ENCODE measurements at regions not wholly inside any gene's neighbourhood (a gene's known extent, or its start where the extent isn't known, plus 50 kb on each side); places are given as distances from the start of the nearest gene placed in this dataset.

GRCh38 chr5:10064546-10065195 is 185.0 kb downstream of the ATPSCKMT start:
- H3K9me3 ChIP-seq (ENCODE audit: control insufficient read depth in 2 of 2, insufficient read depth in 1 of 2, low read depth in 1 of 2, low read length in 1 of 2), result no peaks in the 10 kb centered on the region
- no peaks in the 10 kb centered on the region for H3K27me3 ChIP-seq (ENCODE audit: control insufficient read depth in 1 of 2, insufficient read depth in 2 of 2, low read length in 2 of 2)
- no peak overlapping the region for H3K27ac ChIP-seq (ENCODE audit: low read depth in 2 of 2, low read length in 1 of 2)
- no peaks in the 10 kb centered on the region for H3K36me3 ChIP-seq (ENCODE audit: control insufficient read depth in 2 of 2, insufficient read depth in 2 of 2, low read length in 1 of 2)
- H3K4me3 ChIP-seq (ENCODE audit: low read depth in 1 of 2, low read length in 2 of 2), result no peak overlapping the region
- 70 to 77% methylated on average over 8 of the region's 8 CpGs for WGBS, 2 donors
- no peaks in the 10 kb centered on the region for H3K4me1 ChIP-seq (ENCODE audit: control insufficient read depth in 2 of 2, insufficient read depth in 2 of 2, low read length in 1 of 2)

- Histone ChIP-seq H3K27ac (ENCODE audit: low read depth in 2 of 2, low read length in 1 of 2) (no peak overlapping the region), H3K36me3 (ENCODE audit: control insufficient read depth in 2 of 2, insufficient read depth in 2 of 2, low read length in 1 of 2) (no peaks in the 10 kb centered on the region), H3K27me3 (ENCODE audit: control insufficient read depth in 1 of 2, insufficient read depth in 2 of 2, low read length in 2 of 2) (no peaks in the 10 kb centered on the region), H3K4me3 (ENCODE audit: low read depth in 1 of 2, low read length in 2 of 2) (no peak overlapping the region), H3K9me3 (ENCODE audit: control insufficient read depth in 2 of 2, insufficient read depth in 1 of 2, low read depth in 1 of 2, low read length in 1 of 2) (no peaks in the 10 kb centered on the region), H3K4me1 (ENCODE audit: control insufficient read depth in 2 of 2, insufficient read depth in 2 of 2, low read length in 1 of 2) (no peaks in the 10 kb centered on the region)
- 80 to 86% methylated on average over 12 of the region's 12 CpGs for WGBS, 2 donors
Measured at GRCh38 chr5:10063997-10064396, 185.7 kb downstream of the ATPSCKMT start.

GRCh38 chr5:10059980-10060379 is 189.7 kb downstream of the ATPSCKMT start:
- Histone ChIP-seq H3K4me3 (ENCODE audit: low read depth in 1 of 2, low read length in 2 of 2) (no peak overlapping the region), H3K27me3 (ENCODE audit: control insufficient read depth in 1 of 2, insufficient read depth in 2 of 2, low read length in 2 of 2) (no peaks in the 10 kb centered on the region), H3K9me3 (ENCODE audit: control insufficient read depth in 2 of 2, insufficient read depth in 1 of 2, low read depth in 1 of 2, low read length in 1 of 2) (no peaks in the 10 kb centered on the region), H3K36me3 (ENCODE audit: control insufficient read depth in 2 of 2, insufficient read depth in 2 of 2, low read length in 1 of 2) (no peaks in the 10 kb centered on the region), H3K27ac (ENCODE audit: low read depth in 2 of 2, low read length in 1 of 2) (no peak overlapping the region), H3K4me1 (ENCODE audit: control insufficient read depth in 2 of 2, insufficient read depth in 2 of 2, low read length in 1 of 2) (no peaks in the 10 kb centered on the region)
- WGBS, 2 donors, result 74 to 78% methylated on average over 5 of the region's 5 CpGs

GRCh38 chr5:10059556-10059955 is 190.1 kb downstream of the ATPSCKMT start:
- H3K4me1 ChIP-seq (ENCODE audit: control insufficient read depth in 2 of 2, insufficient read depth in 2 of 2, low read length in 1 of 2), result no peaks in the 10 kb centered on the region

GRCh38 chr5:10057356-10057755 is 192.3 kb downstream of the ATPSCKMT start:
- H3K36me3 ChIP-seq (ENCODE audit: control insufficient read depth in 2 of 2, insufficient read depth in 2 of 2, low read length in 1 of 2), result no peaks in the 10 kb centered on the region
- H3K27me3 ChIP-seq (ENCODE audit: control insufficient read depth in 1 of 2, insufficient read depth in 2 of 2, low read length in 2 of 2), result no peaks in the 10 kb centered on the region
- H3K27ac ChIP-seq (ENCODE audit: low read depth in 2 of 2, low read length in 1 of 2), result no peak overlapping the region
- no peak overlapping the region for H3K4me3 ChIP-seq (ENCODE audit: low read depth in 1 of 2, low read length in 2 of 2)
- H3K9me3 ChIP-seq (ENCODE audit: control insufficient read depth in 2 of 2, insufficient read depth in 1 of 2, low read depth in 1 of 2, low read length in 1 of 2), result no peaks in the 10 kb centered on the region
- H3K4me1 ChIP-seq (ENCODE audit: control insufficient read depth in 2 of 2, insufficient read depth in 2 of 2, low read length in 1 of 2), result no peaks in the 10 kb centered on the region
- 63 to 65% methylated on average over 7 of the region's 7 CpGs for WGBS, 2 donors

More at GRCh38 chr5:10059556-10059955, 190.1 kb downstream of the ATPSCKMT start:
- Histone ChIP-seq H3K27me3 (ENCODE audit: control insufficient read depth in 1 of 2, insufficient read depth in 2 of 2, low read length in 2 of 2) (no peaks in the 10 kb centered on the region), H3K9me3 (ENCODE audit: control insufficient read depth in 2 of 2, insufficient read depth in 1 of 2, low read depth in 1 of 2, low read length in 1 of 2) (no peaks in the 10 kb centered on the region), H3K36me3 (ENCODE audit: control insufficient read depth in 2 of 2, insufficient read depth in 2 of 2, low read length in 1 of 2) (no peaks in the 10 kb centered on the region), H3K4me3 (ENCODE audit: low read depth in 1 of 2, low read length in 2 of 2) (no peak overlapping the region), H3K27ac (ENCODE audit: low read depth in 2 of 2, low read length in 1 of 2) (no peak overlapping the region)
- WGBS, 2 donors, result 40 to 49% methylated on average over 9 of the region's 9 CpGs

- H3K4me3 ChIP-seq (ENCODE audit: low read depth in 1 of 2, low read length in 2 of 2), result no peak overlapping the region
- peaks cover 0 to 6% of the 10 kb centered on the region in 2 donors for H3K9me3 ChIP-seq (ENCODE audit: control insufficient read depth in 2 of 2, insufficient read depth in 1 of 2, low read depth in 1 of 2, low read length in 1 of 2)
- H3K4me1 ChIP-seq (ENCODE audit: control insufficient read depth in 2 of 2, insufficient read depth in 2 of 2, low read length in 1 of 2), result no peaks in the 10 kb centered on the region
- no peaks in the 10 kb centered on the region for H3K36me3 ChIP-seq (ENCODE audit: control insufficient read depth in 2 of 2, insufficient read depth in 2 of 2, low read length in 1 of 2)
- no peaks in the 10 kb centered on the region for H3K27me3 ChIP-seq (ENCODE audit: control insufficient read depth in 1 of 2, insufficient read depth in 2 of 2, low read length in 2 of 2)
- H3K27ac ChIP-seq (ENCODE audit: low read depth in 2 of 2, low read length in 1 of 2), result no peak overlapping the region
- 50 to 70% methylated on average over 7 of the region's 7 CpGs for WGBS, 2 donors
Measured at GRCh38 chr5:10056228-10056760, 193.4 kb downstream of the ATPSCKMT start.

- 46 to 73% methylated on average over 1 of the region's 1 CpG for WGBS, 2 donors
- no peaks in the 10 kb centered on the region for H3K4me1 ChIP-seq (ENCODE audit: control insufficient read depth in 2 of 2, insufficient read depth in 2 of 2, low read length in 1 of 2)
- H3K27me3 ChIP-seq (ENCODE audit: control insufficient read depth in 1 of 2, insufficient read depth in 2 of 2, low read length in 2 of 2), result peaks cover 0 to 3% of the 10 kb centered on the region in 2 donors
- H3K9me3 ChIP-seq (ENCODE audit: control insufficient read depth in 2 of 2, insufficient read depth in 1 of 2, low read depth in 1 of 2, low read length in 1 of 2), result peaks cover 0 to 6% of the 10 kb centered on the region in 2 donors
- no peak overlapping the region for H3K4me3 ChIP-seq (ENCODE audit: low read depth in 1 of 2, low read length in 2 of 2)
- H3K36me3 ChIP-seq (ENCODE audit: control insufficient read depth in 2 of 2, insufficient read depth in 2 of 2, low read length in 1 of 2), result no peaks in the 10 kb centered on the region
- no peak overlapping the region for H3K27ac ChIP-seq (ENCODE audit: low read depth in 2 of 2, low read length in 1 of 2)
Measured at GRCh38 chr5:10049858-10050455, 199.7 kb downstream of the ATPSCKMT start.

- Histone ChIP-seq H3K4me1 (ENCODE audit: control insufficient read depth in 2 of 2, insufficient read depth in 2 of 2, low read length in 1 of 2) (no peaks in the 10 kb centered on the region), H3K36me3 (ENCODE audit: control insufficient read depth in 2 of 2, insufficient read depth in 2 of 2, low read length in 1 of 2) (no peaks in the 10 kb centered on the region), H3K27me3 (ENCODE audit: control insufficient read depth in 1 of 2, insufficient read depth in 2 of 2, low read length in 2 of 2) (peaks cover 0 to 3% of the 10 kb centered on the region in 2 donors), H3K4me3 (ENCODE audit: low read depth in 1 of 2, low read length in 2 of 2) (no peak overlapping the region), H3K9me3 (ENCODE audit: control insufficient read depth in 2 of 2, insufficient read depth in 1 of 2, low read depth in 1 of 2, low read length in 1 of 2) (peaks cover 0 to 3% of the 10 kb centered on the region in 2 donors), H3K27ac (ENCODE audit: low read depth in 2 of 2, low read length in 1 of 2) (no peak overlapping the region)
- WGBS, 2 donors, result 69 to 70% methylated on average over 7 of the region's 7 CpGs
Measured at GRCh38 chr5:10046676-10047075, 203.0 kb downstream of the ATPSCKMT start.

- WGBS, 2 donors, result 85 to 86% methylated on average over 6 of the region's 6 CpGs
- H3K36me3 ChIP-seq (ENCODE audit: control insufficient read depth in 2 of 2, insufficient read depth in 2 of 2, low read length in 1 of 2), result no peaks in the 10 kb centered on the region
- peaks cover 0 to 3% of the 10 kb centered on the region in 2 donors for H3K27me3 ChIP-seq (ENCODE audit: control insufficient read depth in 1 of 2, insufficient read depth in 2 of 2, low read length in 2 of 2)
- H3K4me1 ChIP-seq (ENCODE audit: control insufficient read depth in 2 of 2, insufficient read depth in 2 of 2, low read length in 1 of 2), result no peaks in the 10 kb centered on the region
- no peaks in the 10 kb centered on the region for H3K9me3 ChIP-seq (ENCODE audit: control insufficient read depth in 2 of 2, insufficient read depth in 1 of 2, low read depth in 1 of 2, low read length in 1 of 2)
- H3K27ac ChIP-seq (ENCODE audit: low read depth in 2 of 2, low read length in 1 of 2), result no peak overlapping the region
- H3K4me3 ChIP-seq (ENCODE audit: low read depth in 1 of 2, low read length in 2 of 2), result no peak overlapping the region
Measured at GRCh38 chr5:10045376-10045775, 204.3 kb downstream of the ATPSCKMT start.

Measured in esophagus (tissue), 2 donors.